OCI-LY1 (cell line): ENCODE measurements at regions not wholly inside any gene's neighbourhood (a gene's known extent, or its start where the extent isn't known, plus 50 kb on each side); places are given as distances from the start of the nearest gene placed in this dataset.

Source experiments
- H2AFZ ChIP-seq: fragments of 200-600 bp; sonication (generic), shearing (Covaris generic); 2 replicates; pipeline ENCODE4 v1.6.0; 2014; ENCODE audit warnings: antibody characterized with exemption, mild to moderate bottlenecking, low read length
- H3F3A ChIP-seq: fragments of 200-600 bp; sonication (generic), shearing (Covaris generic); 2 replicates; pipeline ENCODE4 v1.6.0; 2014; ENCODE audit warnings: mild to moderate bottlenecking, antibody characterized with exemption, low read length, moderate library complexity; ENCODE audit not compliant: insufficient read depth
- H3K27ac ChIP-seq: fragments of 200-600 bp; sonication (generic); 2 replicates; pipeline ENCODE4 v1.5.1; 2014; ENCODE audit warnings: low read length, mixed run types, mild to moderate bottlenecking, low read depth; ENCODE audit not compliant: poor library complexity, severe bottlenecking
- H3K27me3 ChIP-seq: fragments of 200-600 bp; sonication (generic); 2 replicates; pipeline ENCODE4 v1.6.0; 2014; ENCODE audit warnings: antibody characterized with exemption, mild to moderate bottlenecking, low read length, moderate library complexity; ENCODE audit not compliant: insufficient read depth
- H3K36me3 ChIP-seq: fragments of 200-600 bp; sonication (generic); 2 replicates; pipeline ENCODE4 v1.6.1; 2014; ENCODE audit warnings: mild to moderate bottlenecking, antibody characterized with exemption, low read length, moderate library complexity, mixed read lengths; ENCODE audit not compliant: insufficient read depth
- H3K4me1 ChIP-seq: fragments of 200-600 bp; sonication (generic); 2 replicates; pipeline ENCODE4 v1.5.1; 2014; ENCODE audit warnings: mild to moderate bottlenecking, low read length, moderate library complexity; ENCODE audit not compliant: insufficient read depth, severe bottlenecking
- H3K4me2 ChIP-seq: fragments of 200-600 bp; sonication (generic), shearing (Covaris generic); 2 replicates; pipeline ENCODE4 v1.6.1; 2014; ENCODE audit warnings: low read length
- H3K4me3 ChIP-seq: fragments of 200-600 bp; sonication (generic); 2 replicates; pipeline ENCODE4 v1.5.1; 2014; ENCODE audit warnings: low read length, low read depth, mild to moderate bottlenecking, mixed read lengths; ENCODE audit not compliant: poor library complexity, severe bottlenecking
- H3K79me2 ChIP-seq: fragments of 200-600 bp; shearing (Covaris generic); 2 replicates; pipeline ENCODE4 v1.6.1; 2016; ENCODE audit warnings: mixed run types, low read length, mixed read lengths; ENCODE audit not compliant: insufficient read depth
- H3K9ac ChIP-seq: fragments of 200-600 bp; sonication (generic), shearing (Covaris generic); 2 replicates; pipeline ENCODE4 v1.6.1; 2014; ENCODE audit warnings: mild to moderate bottlenecking, low read length, mixed read lengths
- H3K9me2 ChIP-seq: fragments of 200-600 bp; sonication (generic), shearing (Covaris generic); 2 replicates; pipeline ENCODE4 v1.6.1; 2014; ENCODE audit warnings: low read depth, mild to moderate bottlenecking, low read length, mixed read lengths
- H3K9me3 ChIP-seq: fragments of 200-600 bp; shearing (Covaris generic); 2 replicates; pipeline ENCODE4 v1.6.1; 2014; ENCODE audit warnings: low read length, mixed read lengths
- H4K20me1 ChIP-seq: fragments of 200-600 bp; sonication (generic), shearing (Covaris generic); 2 replicates; pipeline ENCODE4 v1.6.0; 2016; ENCODE audit warnings: mild to moderate bottlenecking, low read length; ENCODE audit not compliant: insufficient read depth
- EZH2 ChIP-seq: fragments of 200-600 bp; sonication (generic), shearing (Covaris generic); IDR thresholded peaks from 2 replicates; pipeline ENCODE4 v1.8.0; 2017; ENCODE audit warnings: borderline replicate concordance, mixed run types, mild to moderate bottlenecking, antibody characterized with exemption, low read length, moderate library complexity, mixed read lengths
- TF ChIP-seq, protein P1 (sequence below): fragments of 200-600 bp; sonication (generic), shearing (Covaris generic); IDR thresholded peaks from 2 replicates; pipeline ENCODE4 v1.5.1; 2017; ENCODE audit warnings: mild to moderate bottlenecking, antibody characterized with exemption, low read length, moderate library complexity, mixed read lengths

DNA sequence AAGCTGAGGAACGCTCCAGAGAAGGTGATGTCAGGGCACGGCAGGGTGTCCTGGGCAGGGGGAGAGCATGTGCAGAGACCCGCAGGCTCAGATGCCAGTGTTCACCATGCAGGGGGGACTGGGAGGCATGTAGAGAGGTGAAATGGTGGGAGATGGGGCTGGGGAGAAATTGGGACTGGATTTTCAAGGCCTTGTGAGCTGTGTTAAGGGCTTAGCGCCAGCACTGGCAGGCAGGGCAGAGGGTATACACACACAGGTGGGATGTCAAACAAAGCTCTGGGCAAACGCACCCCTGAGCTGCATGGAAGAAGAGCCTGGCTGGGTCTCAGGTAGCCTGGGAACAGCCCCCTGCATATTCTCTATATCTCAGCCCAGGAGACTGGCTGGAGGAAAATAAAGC, 282.7 kb downstream of the SHQ1 start:
- no peaks in the 10 kb centered on the region for H3K9me3 ChIP-seq
- TF ChIP-seq, protein P1, sequence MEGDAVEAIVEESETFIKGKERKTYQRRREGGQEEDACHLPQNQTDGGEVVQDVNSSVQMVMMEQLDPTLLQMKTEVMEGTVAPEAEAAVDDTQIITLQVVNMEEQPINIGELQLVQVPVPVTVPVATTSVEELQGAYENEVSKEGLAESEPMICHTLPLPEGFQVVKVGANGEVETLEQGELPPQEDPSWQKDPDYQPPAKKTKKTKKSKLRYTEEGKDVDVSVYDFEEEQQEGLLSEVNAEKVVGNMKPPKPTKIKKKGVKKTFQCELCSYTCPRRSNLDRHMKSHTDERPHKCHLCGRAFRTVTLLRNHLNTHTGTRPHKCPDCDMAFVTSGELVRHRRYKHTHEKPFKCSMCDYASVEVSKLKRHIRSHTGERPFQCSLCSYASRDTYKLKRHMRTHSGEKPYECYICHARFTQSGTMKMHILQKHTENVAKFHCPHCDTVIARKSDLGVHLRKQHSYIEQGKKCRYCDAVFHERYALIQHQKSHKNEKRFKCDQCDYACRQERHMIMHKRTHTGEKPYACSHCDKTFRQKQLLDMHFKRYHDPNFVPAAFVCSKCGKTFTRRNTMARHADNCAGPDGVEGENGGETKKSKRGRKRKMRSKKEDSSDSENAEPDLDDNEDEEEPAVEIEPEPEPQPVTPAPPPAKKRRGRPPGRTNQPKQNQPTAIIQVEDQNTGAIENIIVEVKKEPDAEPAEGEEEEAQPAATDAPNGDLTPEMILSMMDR, result no peak
- TF ChIP-seq EZH2, result no peak
- no peaks in the 10 kb centered on the region for H3K27me3 ChIP-seq
- H3K4me3 ChIP-seq, result no peak overlapping the region
- no peaks in the 10 kb centered on the region for H4K20me1 ChIP-seq
- no peak overlapping the region for H3K27ac ChIP-seq
- no peak overlapping the region for H2AFZ ChIP-seq
- H3K4me2 ChIP-seq, result no peak overlapping the region
- no peaks in the 10 kb centered on the region for H3F3A ChIP-seq
- H3K9me2 ChIP-seq, result no peaks in the 10 kb centered on the region
- no peaks in the 10 kb centered on the region for H3K36me3 ChIP-seq
- H3K4me1 ChIP-seq, result no peaks in the 10 kb centered on the region
- H3K9ac ChIP-seq, result no peak overlapping the region
- H3K79me2 ChIP-seq, result no peaks in the 10 kb centered on the region

DNA sequence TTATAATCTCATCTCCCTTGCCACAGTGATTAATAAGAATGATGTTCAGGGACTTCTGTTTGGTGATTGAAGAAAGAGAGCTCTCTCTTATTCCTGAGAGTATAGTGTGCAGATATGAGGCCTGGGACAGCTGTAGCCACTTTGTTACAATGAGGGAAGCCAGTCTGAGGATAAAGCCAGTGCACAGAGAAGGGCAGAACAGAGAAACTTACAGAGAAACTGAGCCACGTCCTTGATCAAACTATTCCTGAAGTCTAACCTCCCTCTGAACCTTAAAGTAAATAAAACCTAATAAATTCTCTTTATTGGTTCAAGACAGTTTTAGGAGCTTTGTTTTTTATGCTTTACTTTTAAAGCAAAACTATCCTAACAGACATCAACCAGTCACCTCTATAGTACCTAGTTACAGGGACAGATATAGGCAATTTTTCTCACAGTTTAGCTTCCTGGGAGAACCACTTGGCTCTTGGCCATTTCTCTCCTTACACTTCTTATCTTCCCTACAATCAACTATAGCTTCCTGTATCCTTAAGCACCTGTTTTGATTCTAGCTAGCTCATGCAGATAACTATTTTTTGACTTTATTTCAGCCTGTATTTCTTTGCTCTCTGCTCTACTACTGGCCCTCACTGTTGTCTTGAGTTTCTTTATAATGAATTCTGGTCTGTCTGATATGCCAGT, 284.4 kb downstream of the SHQ1 start:
- H3K9ac ChIP-seq, result no peak overlapping the region
- no peaks in the 10 kb centered on the region for H3K9me3 ChIP-seq
- H3K4me3 ChIP-seq, result no peak overlapping the region
- H3K4me2 ChIP-seq, result no peak overlapping the region
- no peaks in the 10 kb centered on the region for H3K36me3 ChIP-seq
- no peaks in the 10 kb centered on the region for H3K4me1 ChIP-seq
- no peaks in the 10 kb centered on the region for H3K27me3 ChIP-seq
- H2AFZ ChIP-seq, result no peak overlapping the region
- H3F3A ChIP-seq, result no peaks in the 10 kb centered on the region
- H3K27ac ChIP-seq, result no peak overlapping the region
- H4K20me1 ChIP-seq, result no peaks in the 10 kb centered on the region
- no peaks in the 10 kb centered on the region for H3K79me2 ChIP-seq
- H3K9me2 ChIP-seq, result no peaks in the 10 kb centered on the region
- TF ChIP-seq EZH2, result no peak
- TF ChIP-seq, protein P1, result no peak

DNA sequence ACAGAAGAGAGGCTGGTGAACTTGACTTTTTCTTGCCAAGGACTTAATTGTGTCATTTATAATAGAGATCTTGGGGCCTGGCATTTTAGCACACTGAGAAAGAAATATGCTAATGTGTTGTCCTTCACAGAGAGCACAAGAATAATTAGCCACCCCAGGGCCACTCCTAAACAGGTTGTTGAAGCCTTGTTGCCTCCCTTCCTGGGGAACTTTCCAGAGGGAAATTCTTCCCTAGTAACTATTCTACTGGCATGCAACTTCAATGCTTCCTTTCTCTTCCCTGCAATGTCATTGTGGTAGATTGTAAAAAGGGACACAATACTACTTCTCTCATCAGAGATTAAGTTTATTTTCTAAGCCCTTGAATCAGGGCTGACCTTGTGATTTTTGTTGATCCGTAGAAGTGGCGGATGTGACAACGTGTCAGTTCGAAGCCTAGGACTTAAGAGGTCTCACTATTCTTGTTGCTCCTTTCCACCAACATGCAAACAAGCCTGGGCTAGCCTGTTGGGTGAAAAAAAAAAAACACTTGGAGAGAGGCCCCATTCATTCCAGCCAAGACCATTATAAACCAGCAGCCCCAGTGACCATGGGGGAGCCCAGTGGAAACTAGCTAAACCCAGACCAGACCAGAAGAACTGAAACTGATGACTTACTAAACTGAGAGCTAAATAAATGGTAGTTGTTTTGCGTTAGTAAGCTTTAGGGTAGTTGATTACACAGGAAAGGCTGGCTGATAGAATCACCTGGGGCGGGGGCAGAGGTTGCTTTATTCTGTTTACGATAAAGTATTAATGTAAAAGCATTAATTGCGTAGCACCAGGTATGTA, 287.2 kb downstream of the SHQ1 start:
- Histone ChIP-seq H3K9me3 (no peaks in the 10 kb centered on the region), H2AFZ (no peak overlapping the region), H3K4me2 (no peak overlapping the region), H3K79me2 (no peaks in the 10 kb centered on the region), H3K4me3 (no peak overlapping the region), H3K9me2 (no peaks in the 10 kb centered on the region), H3K27me3 (no peaks in the 10 kb centered on the region), H4K20me1 (no peaks in the 10 kb centered on the region), H3K27ac (no peak overlapping the region), H3K9ac (no peak overlapping the region), H3K4me1 (no peaks in the 10 kb centered on the region), H3K36me3 (no peaks in the 10 kb centered on the region), H3F3A (no peaks in the 10 kb centered on the region)
- no peak for TF ChIP-seq EZH2
- TF ChIP-seq, protein P1, result no peak
